Endodermal cell (in vitro differentiated cells): ENCODE measurements at regions not wholly inside any gene's neighbourhood (a gene's known extent, or its start where the extent isn't known, plus 50 kb on each side); places are given as distances from the start of the nearest gene placed in this dataset.

ENCODE experiments used
- DNase-seq: peaks from one replicate; pipeline ENCODE4 v3.0.0-alpha.2; 2017
- H3K27ac ChIP-seq: 2 replicates; pipeline ENCODE4 v1.5.1; 2013; ENCODE audit warnings: mild to moderate bottlenecking, low read depth, low read length, moderate library complexity
- H3K27me3 ChIP-seq: 2 replicates; pipeline ENCODE4 v1.6.1; 2013; ENCODE audit warnings: mild to moderate bottlenecking, low read length, moderate library complexity; ENCODE audit not compliant: insufficient read depth, control insufficient read depth, poor library complexity, severe bottlenecking
- H3K36me3 ChIP-seq: 2 replicates; pipeline ENCODE4 v1.7.0; 2013; ENCODE audit warnings: mild to moderate bottlenecking, low read length, moderate library complexity; ENCODE audit not compliant: control insufficient read depth, insufficient read depth
- H3K4me1 ChIP-seq: one replicate; pipeline ENCODE4 v1.7.0; 2013; ENCODE audit warnings: low read length; ENCODE audit not compliant: control insufficient read depth, insufficient read depth
- H3K4me3 ChIP-seq: 2 replicates; pipeline ENCODE4 v1.5.1; 2013; ENCODE audit warnings: mild to moderate bottlenecking, low read length, moderate library complexity
- H3K9ac ChIP-seq: 2 replicates; pipeline ENCODE4 v1.6.1; 2013; ENCODE audit warnings: mild to moderate bottlenecking, low read length, moderate library complexity; ENCODE audit not compliant: poor library complexity, severe bottlenecking; ENCODE audit errors: extremely low read depth
- H3K9me3 ChIP-seq: 2 replicates; pipeline ENCODE4 v1.6.1; 2013; ENCODE audit warnings: mild to moderate bottlenecking, low read length, moderate library complexity; ENCODE audit not compliant: control insufficient read depth
- H3K27ac Mint-ChIP-seq: 2 replicates; pipeline ENCODE4 v1.8.0; 2020; ENCODE audit warnings: mixed read lengths
- H3K27me3 Mint-ChIP-seq: 2 replicates; pipeline ENCODE4 v1.8.0; 2021; ENCODE audit warnings: mild to moderate bottlenecking, mixed read lengths; ENCODE audit not compliant: insufficient read depth
- H3K36me3 Mint-ChIP-seq: 2 replicates; pipeline ENCODE4 v1.8.0; 2020; ENCODE audit warnings: low read depth, mixed read lengths
- H3K4me1 Mint-ChIP-seq: 2 replicates; pipeline ENCODE4 v1.8.0; 2020; ENCODE audit warnings: mixed read lengths
- H3K4me3 Mint-ChIP-seq: 2 replicates; pipeline ENCODE4 v1.8.0; 2020; ENCODE audit warnings: mild to moderate bottlenecking, moderate library complexity, mixed read lengths
- H3K9me3 Mint-ChIP-seq: 2 replicates; pipeline ENCODE4 v1.8.0; 2020; ENCODE audit warnings: mild to moderate bottlenecking, mixed read lengths
- WGBS, 2 experiments: methylation state at CpG; one replicate each; pipeline versions ENCODE4 v1.1.5 to v1.1.7; 2013; ENCODE audit warnings: missing lambda C conversion rate in 2 of 2, mixed read lengths in 1 of 2; ENCODE audit not compliant: insufficient coverage in 1 of 2, insufficient read length in 1 of 2; 5-methylcytosine and 5-hydroxymethylcytosine counted together
- TF ChIP-seq, protein P1 (sequence below): fragments of 200-600 bp; sonication (generic); conservative IDR thresholded peaks from 2 replicates; pipeline ENCODE4 v1.5.0; 2021; ENCODE audit warnings: antibody characterized with exemption, mild to moderate bottlenecking

DNA sequence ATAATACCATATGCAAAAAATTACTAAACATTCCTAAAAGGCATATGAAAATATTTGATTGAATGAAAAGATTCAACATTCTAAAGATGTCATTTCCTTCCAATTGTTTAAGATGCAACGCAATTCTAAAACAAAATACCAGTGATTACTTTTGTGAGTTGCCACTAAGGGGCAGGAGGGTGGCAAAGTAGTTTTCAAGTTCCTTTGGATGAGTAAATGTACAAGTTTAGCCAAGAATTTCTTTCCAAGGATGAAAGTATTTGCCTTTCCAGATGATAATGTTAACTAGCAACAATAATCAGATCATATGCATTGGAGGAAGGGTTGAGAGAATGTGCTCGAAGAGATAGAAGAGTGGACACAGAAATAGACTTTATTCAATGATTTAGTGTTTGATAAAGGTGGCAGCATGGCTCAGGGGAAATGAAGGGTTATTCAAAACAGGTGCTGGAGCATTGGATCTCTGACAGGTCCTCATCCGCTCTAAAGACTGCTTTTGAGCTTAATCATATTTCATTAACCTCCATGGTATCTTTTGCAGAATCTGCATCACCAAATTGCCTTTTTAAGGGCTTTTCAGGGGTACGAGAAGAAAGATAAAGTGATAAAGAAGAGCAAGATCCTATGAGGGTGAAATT is 678.5 kb upstream of the TBX3 start:
- TF ChIP-seq, protein P1, sequence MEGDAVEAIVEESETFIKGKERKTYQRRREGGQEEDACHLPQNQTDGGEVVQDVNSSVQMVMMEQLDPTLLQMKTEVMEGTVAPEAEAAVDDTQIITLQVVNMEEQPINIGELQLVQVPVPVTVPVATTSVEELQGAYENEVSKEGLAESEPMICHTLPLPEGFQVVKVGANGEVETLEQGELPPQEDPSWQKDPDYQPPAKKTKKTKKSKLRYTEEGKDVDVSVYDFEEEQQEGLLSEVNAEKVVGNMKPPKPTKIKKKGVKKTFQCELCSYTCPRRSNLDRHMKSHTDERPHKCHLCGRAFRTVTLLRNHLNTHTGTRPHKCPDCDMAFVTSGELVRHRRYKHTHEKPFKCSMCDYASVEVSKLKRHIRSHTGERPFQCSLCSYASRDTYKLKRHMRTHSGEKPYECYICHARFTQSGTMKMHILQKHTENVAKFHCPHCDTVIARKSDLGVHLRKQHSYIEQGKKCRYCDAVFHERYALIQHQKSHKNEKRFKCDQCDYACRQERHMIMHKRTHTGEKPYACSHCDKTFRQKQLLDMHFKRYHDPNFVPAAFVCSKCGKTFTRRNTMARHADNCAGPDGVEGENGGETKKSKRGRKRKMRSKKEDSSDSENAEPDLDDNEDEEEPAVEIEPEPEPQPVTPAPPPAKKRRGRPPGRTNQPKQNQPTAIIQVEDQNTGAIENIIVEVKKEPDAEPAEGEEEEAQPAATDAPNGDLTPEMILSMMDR, result peak; percentile 34
- H3K4me1 ChIP-seq, result no peaks in the 10 kb centered on the region
- Mint-ChIP-seq H3K9me3 (peaks cover 17% of the 10 kb centered on the region), H3K4me3 (no peak overlapping the region), H3K27me3 (peaks cover 43% of the 10 kb centered on the region), H3K27ac (no peak overlapping the region), H3K36me3 (peaks cover 4% of the 10 kb centered on the region), H3K4me1 (peaks cover 2% of the 10 kb centered on the region)
- no peaks in the 10 kb centered on the region for H3K36me3 ChIP-seq
- no peak overlapping the region for H3K4me3 ChIP-seq
- no peak overlapping the region for H3K9ac ChIP-seq
- peaks cover 12% of the 10 kb centered on the region for H3K27me3 ChIP-seq
- WGBS, 2 experiments, result 95 to 100% methylated on average over 1 to 4 of the region's 4 CpGs
- peaks cover 5% of the 10 kb centered on the region for H3K9me3 ChIP-seq
- H3K27ac ChIP-seq, result no peak overlapping the region
- no peak for DNase-seq

GRCh38 chr12:115357681-115358080 is 673.7 kb upstream of the TBX3 start:
- H3K27me3 Mint-ChIP-seq, result peaks cover 25% of the 10 kb centered on the region
- Histone ChIP-seq H3K27ac (no peak overlapping the region), H3K9ac (no peak overlapping the region), H3K36me3 (no peaks in the 10 kb centered on the region), H3K9me3 (no peaks in the 10 kb centered on the region), H3K27me3 (peaks cover 14% of the 10 kb centered on the region), H3K4me3 (no peak overlapping the region), H3K4me1 (no peaks in the 10 kb centered on the region)
- no peaks in the 10 kb centered on the region for H3K9me3 Mint-ChIP-seq
- no peak for DNase-seq
- 96% methylated on average over 9 to 12 of the region's 12 CpGs for WGBS, 2 experiments
- H3K36me3 Mint-ChIP-seq, result no peaks in the 10 kb centered on the region
- H3K4me1 Mint-ChIP-seq, result no peaks in the 10 kb centered on the region
- H3K27ac Mint-ChIP-seq, result no peak overlapping the region
- TF ChIP-seq, protein P1, result no peak
- no peak overlapping the region for H3K4me3 Mint-ChIP-seq

DNA sequence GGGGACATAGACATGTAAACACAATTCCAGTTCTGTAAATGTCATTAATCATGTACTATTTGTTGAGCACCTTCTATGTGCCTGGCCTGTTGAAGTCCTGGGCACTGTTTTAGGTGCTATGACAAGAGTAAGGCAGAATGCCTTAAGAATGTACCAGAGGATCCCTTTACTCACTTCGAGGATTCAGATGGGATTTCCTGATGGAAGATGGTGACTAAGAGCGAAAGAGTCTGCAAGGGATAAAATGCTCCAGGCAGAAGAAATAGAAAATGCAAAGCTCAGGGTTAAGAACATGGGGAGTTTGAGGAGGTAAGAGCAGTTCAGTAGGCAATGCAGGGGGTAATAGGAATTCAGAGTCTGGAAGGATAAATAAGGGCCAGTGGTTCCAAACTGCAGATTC is 671.3 kb upstream of the TBX3 start:
- DNase-seq, result no peak
- Mint-ChIP-seq H3K27me3 (peaks cover 22% of the 10 kb centered on the region), H3K36me3 (no peaks in the 10 kb centered on the region), H3K27ac (no peak overlapping the region), H3K4me1 (no peaks in the 10 kb centered on the region), H3K4me3 (no peak overlapping the region), H3K9me3 (no peaks in the 10 kb centered on the region)
- H3K36me3 ChIP-seq, result no peaks in the 10 kb centered on the region
- no peaks in the 10 kb centered on the region for H3K4me1 ChIP-seq
- 77 to 95% methylated on average over 2 of the region's 2 CpGs for whole genome bisulfite sequencing, 2 experiments
- TF ChIP-seq, protein P1, result no peak
- no peak overlapping the region for H3K9ac ChIP-seq
- peaks cover 14% of the 10 kb centered on the region for H3K27me3 ChIP-seq
- H3K27ac ChIP-seq, result no peak overlapping the region
- no peak overlapping the region for H3K4me3 ChIP-seq
- no peaks in the 10 kb centered on the region for H3K9me3 ChIP-seq
